ENCODE measurements at regions not wholly inside any gene's neighbourhood (a gene's known extent, or its start where the extent isn't known, plus 50 kb on each side); places are given as distances from the start of the nearest gene placed in this dataset.

GRCh38 chr4:17204908-17205307 is 306.5 kb upstream of the LDB2 start:
- DNase-seq (ENCODE audit: low spot score) = no peak
- no peak for TF ChIP-seq CTCF (IDR thresholded peaks at IDR 0.05; ENCODE audit: extremely low read depth, missing control alignments)

- TF ChIP-seq CTCF (IDR thresholded peaks at IDR 0.05; ENCODE audit: extremely low read depth, missing control alignments) = no peak
These were observed 305.4 kb upstream of the LDB2 start for GRCh38 chr4:17203797-17204196.

GRCh38 chr4:17197070-17197469 is 298.6 kb upstream of the LDB2 start:
- TF ChIP-seq CTCF (IDR thresholded peaks at IDR 0.05; ENCODE audit: extremely low read depth, missing control alignments) = no peak
- DNase-seq (ENCODE audit: low spot score) = no peak

More at GRCh38 chr4:17203797-17204196, 305.4 kb upstream of the LDB2 start:
- DNase-seq (ENCODE audit: low spot score) = no peak

GRCh38 chr4:17195461-17196275 is 297.2 kb upstream of the LDB2 start:
- TF ChIP-seq CTCF (IDR thresholded peaks at IDR 0.05; ENCODE audit: extremely low read depth, missing control alignments) = no peak
- DNase-seq (ENCODE audit: low spot score) = no peak

- TF ChIP-seq CTCF (IDR thresholded peaks at IDR 0.05; ENCODE audit: extremely low read depth, missing control alignments) = no peak
- DNase-seq (ENCODE audit: low spot score) = no peak
These were observed 296.1 kb upstream of the LDB2 start for GRCh38 chr4:17194586-17194985.

GRCh38 chr4:17189759-17190158 is 291.3 kb upstream of the LDB2 start:
- TF ChIP-seq CTCF (IDR thresholded peaks at IDR 0.05; ENCODE audit: extremely low read depth, missing control alignments) = no peak
- no peak for DNase-seq (ENCODE audit: low spot score)

- no peak for TF ChIP-seq CTCF (IDR thresholded peaks at IDR 0.05; ENCODE audit: extremely low read depth, missing control alignments)
- DNase-seq (ENCODE audit: low spot score) = no peak
These were observed 290.9 kb upstream of the LDB2 start for GRCh38 chr4:17189401-17189720.

Measured in GM20000 (cell line).